Lung microvascular endothelial cell (primary cell): ENCODE measurements at regions not wholly inside any gene's neighbourhood (a gene's known extent, or its start where the extent isn't known, plus 50 kb on each side); places are given as distances from the start of the nearest gene placed in this dataset.

Experiments
- DNase-seq, 2 donors: peaks; one replicate each; pipeline versions ENCODE4 v3.0.0 to v3.0.0-alpha.2; 2010; ENCODE audit warnings: low read depth in 2 of 2

DNA sequence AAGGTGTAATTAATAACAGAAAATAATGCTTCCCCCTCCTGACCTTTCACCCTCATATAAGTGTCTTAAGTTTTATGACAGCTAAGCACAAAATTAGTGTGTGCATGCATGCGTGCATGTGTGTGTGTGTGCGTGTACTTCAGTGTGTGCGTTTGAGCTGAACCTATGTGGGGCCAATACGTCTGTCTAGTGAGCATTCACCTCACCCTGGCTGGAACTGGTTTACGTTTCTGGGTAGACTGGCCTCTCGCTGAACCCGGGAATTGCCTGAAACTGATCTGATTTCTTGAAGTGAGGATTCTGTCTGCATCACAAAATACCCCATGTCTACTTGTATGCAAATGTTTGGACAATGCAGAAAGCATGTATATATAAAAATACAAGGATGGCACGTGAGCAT, 68.2 kb upstream of the TBX3 start:
- no peak for DNase-seq

GRCh38 chr12:114751712-114752111, 67.7 kb upstream of the TBX3 start:
- no peak for DNase-seq

GRCh38 chr12:114750917-114751316, 66.9 kb upstream of the TBX3 start:
- DNase-seq, result no peak

- DNase-seq, result no peak
Measured at GRCh38 chr12:114749065-114749464, 65.1 kb upstream of the TBX3 start.

GRCh38 chr12:114747012-114747858, 63.3 kb upstream of the TBX3 start:
- DNase-seq, result no peak

DNA sequence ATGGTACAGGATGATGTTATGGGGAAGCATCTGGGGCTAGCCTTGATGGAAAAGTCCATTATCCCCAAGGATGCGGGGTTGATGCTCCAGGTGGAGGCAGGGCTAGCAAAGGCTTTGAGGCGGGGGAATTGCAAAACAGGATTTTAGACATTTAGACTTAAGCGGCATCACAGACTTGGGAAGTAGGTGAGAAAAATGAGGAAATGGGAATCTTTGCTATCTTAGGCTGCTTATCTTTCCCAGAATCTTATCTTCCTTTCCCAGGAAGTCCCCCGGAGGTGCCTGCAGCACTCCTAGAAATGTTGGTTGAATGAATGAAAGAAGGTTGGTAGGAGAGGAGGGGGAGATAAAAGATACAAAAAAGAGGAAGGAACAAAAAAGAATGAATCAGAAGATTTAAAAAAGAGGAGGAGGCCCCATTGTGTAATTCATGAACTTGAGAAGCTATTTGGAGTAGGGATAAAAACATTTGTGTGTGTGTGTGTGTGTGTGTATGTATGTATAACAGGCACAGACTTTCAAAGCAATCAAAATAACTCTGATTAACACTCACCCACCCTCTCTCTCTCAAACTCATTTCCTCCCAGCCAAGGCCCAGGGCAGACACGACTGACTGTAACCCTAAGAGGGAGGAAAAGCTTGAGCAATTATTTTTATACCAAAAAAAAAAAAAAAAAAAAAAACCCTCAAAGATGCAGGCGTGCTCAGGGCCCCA, 62.5 kb upstream of the TBX3 start:
- no peak for DNase-seq

GRCh38 chr12:114744691-114745090, 60.7 kb upstream of the TBX3 start:
- DNase-seq, result no peak

DNA sequence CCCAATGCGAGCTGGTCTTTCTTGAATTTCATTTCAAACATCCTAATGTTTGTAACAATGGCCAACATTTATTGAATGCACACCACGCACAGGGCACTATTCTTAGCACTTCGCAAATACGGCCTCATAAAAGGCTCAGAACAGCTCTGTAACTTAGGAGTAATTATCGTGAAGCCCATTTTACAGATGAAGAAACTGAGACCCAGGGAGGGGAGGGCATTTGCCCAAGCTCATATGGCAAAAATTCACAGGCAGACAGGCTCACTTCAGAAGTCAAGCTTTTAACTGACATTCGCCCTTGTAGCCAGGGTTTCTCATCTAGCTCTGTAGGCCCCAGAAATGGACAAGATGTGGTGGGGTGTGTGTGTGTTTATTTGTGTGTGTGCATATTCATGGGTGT, 60.3 kb upstream of the TBX3 start:
- DNase-seq, result no peak

GRCh38 chr12:114743799-114744198, 59.8 kb upstream of the TBX3 start:
- DNase-seq, result no peak

DNA sequence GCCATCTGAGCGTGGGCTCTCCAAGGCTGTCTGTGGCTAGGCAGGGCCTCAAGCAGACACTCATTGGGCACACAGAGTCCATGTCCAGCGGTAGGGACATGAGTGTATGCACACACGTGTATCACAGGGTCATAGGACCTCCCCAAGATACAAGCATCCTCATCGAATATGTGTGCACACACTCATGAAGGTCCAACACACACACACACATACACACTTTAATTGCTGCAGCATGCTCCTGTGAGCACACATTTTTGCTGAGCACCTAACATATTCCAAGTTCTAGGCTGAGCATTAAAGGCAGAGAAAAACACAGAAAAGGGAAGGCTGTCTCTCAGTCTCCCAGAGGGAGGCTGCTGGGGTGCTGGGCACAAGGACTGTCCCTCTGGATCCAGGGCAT, 59.3 kb upstream of the TBX3 start:
- DNase-seq, result no peak

DNA sequence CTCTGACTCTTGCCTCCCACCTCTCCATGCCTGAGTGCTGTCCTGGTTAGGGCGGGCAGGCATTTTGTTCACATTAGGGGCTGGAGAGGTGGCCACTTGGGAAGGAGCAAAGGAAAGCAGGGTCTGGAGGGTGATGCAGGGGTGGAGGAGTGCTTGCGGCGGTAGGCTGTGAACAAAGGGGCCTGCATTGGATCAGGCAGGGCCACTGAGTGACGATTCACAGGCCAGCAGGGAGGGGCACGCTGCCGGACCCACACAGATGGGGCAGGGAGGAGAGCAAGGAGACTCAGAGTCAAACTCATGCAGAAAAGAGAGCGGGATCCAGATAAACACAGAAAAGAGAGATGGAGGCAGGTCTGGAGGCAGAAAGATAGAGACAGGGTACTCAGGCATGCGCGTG, 58.4 kb upstream of the TBX3 start:
- no peak for DNase-seq

DNA sequence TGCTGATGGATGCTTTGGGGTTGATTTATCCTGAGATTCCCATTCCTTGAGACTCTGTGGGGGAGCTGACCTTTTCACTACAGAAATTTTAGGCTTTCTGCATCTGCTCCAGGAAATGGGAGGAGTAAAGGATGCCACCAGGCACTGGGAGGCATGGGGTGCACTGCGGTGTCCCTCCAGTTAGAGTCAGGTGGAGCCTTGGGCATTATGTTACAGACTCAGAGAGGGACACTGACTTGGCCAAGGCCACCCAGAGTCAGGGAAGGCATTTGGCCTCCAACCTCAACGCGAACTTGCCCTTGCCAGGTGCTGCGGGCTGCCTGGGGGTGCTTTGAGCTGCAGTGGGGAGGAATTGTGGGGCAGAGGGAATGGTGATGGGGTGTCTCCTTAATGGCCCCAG, 58.0 kb upstream of the TBX3 start:
- DNase-seq, result no peak

DNA sequence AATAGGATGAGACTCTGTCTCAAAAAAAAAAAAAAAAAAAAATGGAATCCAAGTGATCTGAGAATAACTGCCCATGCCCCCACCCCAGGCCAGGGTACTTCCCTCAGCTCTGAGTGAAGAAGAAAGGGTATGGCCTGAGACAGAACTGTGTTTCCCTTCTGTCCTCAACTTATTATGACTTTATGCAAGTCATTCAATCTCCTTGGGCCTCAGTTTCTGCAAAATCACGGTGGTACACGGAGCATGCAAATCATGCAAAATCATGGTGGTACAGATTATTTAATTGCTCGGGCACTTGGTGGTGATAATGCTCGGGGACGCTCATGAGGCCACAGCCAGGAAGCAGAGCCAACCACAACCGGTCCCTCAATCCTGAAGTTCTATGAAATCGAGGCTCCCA, 56.5 kb upstream of the TBX3 start:
- no peak for DNase-seq

GRCh38 chr12:114738460-114739184, 54.6 kb upstream of the TBX3 start:
- DNase-seq, result no peak

- no peak for DNase-seq
Measured at GRCh38 chr12:114735680-114736374, 51.9 kb upstream of the TBX3 start.

- no peak for DNase-seq
Measured at GRCh38 chr12:114735011-114735410, 51.0 kb upstream of the TBX3 start.

DNA sequence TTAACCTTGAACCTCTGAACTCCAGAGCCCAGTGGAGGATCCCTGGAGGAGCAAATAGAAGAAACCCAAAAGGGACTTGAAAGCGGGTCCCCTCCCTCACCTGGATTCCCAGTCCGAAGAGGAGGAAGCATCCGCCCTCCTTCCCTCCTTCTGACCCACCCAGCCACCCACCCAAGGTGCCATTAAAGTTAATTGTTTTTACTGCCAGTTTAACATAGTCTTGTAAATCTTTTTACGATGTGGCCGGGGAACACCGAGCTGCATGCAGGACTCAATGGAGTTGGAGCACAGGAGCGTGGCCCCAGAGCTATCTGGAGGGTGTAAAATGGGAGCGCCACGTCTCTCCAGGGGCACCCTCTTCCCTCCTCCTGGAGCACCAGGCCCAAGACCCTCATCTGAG, 49.9 kb upstream of the TBX3 start:
- DNase-seq, result no peak
